ENCODE measurements at regions not wholly inside any gene's neighbourhood (a gene's known extent, or its start where the extent isn't known, plus 50 kb on each side); places are given as distances from the start of the nearest gene placed in this dataset.

GRCh38 chr2:120833127-120833675 lies 97.5 kb downstream of the GLI2 start:
- TF ChIP-seq POLR2A (IDR thresholded peaks at IDR 0.05): no peak
- no peak for TF ChIP-seq POLR2AphosphoS5 (IDR thresholded peaks at IDR 0.05)
- TF ChIP-seq CTCF (IDR thresholded peaks at IDR 0.05): no peak
- no peak for TF ChIP-seq EP300 (IDR thresholded peaks at IDR 0.05)
- intact Hi-C loops (cut with DNase I; ENCODE audit: low total_unique reads): no loop called here
- no peak overlapping the region for H3K27ac ChIP-seq
- H3K36me3 ChIP-seq: no peaks in the 10 kb centered on the region
- DNase-seq: no peak
- no peaks in the 10 kb centered on the region for H3K4me1 ChIP-seq
- H3K27me3 ChIP-seq: no peaks in the 10 kb centered on the region
- WGBS, 5 donors: 90 to 100% (median 96%) methylated on average over 3 of the region's 3 CpGs
- no peaks in the 10 kb centered on the region for H3K9me3 ChIP-seq
- H3K4me3 ChIP-seq: no peak overlapping the region

GRCh38 chr2:120834206-120834605 lies 98.5 kb downstream of the GLI2 start:
- no peak for DNase-seq
- Histone ChIP-seq H3K27me3 (no peaks in the 10 kb centered on the region), H3K36me3 (no peaks in the 10 kb centered on the region), H3K27ac (no peak overlapping the region), H3K4me1 (no peaks in the 10 kb centered on the region), H3K4me3 (no peak overlapping the region), H3K9me3 (no peaks in the 10 kb centered on the region)
- WGBS, 5 donors: 85 to 93% (median 89%) methylated on average over 3 of the region's 3 CpGs
- intact Hi-C loops (cut with DNase I; ENCODE audit: low total_unique reads): no loop called here
- no peak for TF ChIP-seq CTCF (IDR thresholded peaks at IDR 0.05)
- TF ChIP-seq POLR2AphosphoS5 (IDR thresholded peaks at IDR 0.05): no peak
- no peak for TF ChIP-seq POLR2A (IDR thresholded peaks at IDR 0.05)
- TF ChIP-seq EP300 (IDR thresholded peaks at IDR 0.05): no peak

- intact Hi-C loops (cut with DNase I; ENCODE audit: low total_unique reads): no loop called here
Observed at GRCh38 chr2:120836281-120836680, 100.6 kb downstream of the GLI2 start.

GRCh38 chr2:120840795-120841487 lies 105.3 kb downstream of the GLI2 start:
- 74 to 81% (median 78%) methylated on average over 13 of the region's 13 CpGs for WGBS, 5 donors
- H3K9me3 ChIP-seq: no peaks in the 10 kb centered on the region

More at GRCh38 chr2:120836281-120836680, 100.6 kb downstream of the GLI2 start:
- TF ChIP-seq POLR2AphosphoS5 (IDR thresholded peaks at IDR 0.05) (no peak), POLR2A (IDR thresholded peaks at IDR 0.05) (no peak), EP300 (IDR thresholded peaks at IDR 0.05) (no peak), CTCF (IDR thresholded peaks at IDR 0.05) (no peak)
- no peaks in the 10 kb centered on the region for H3K4me1 ChIP-seq
- WGBS, 5 donors: 85 to 93% (median 91%) methylated on average over 5 of the region's 5 CpGs
- H3K9me3 ChIP-seq: no peaks in the 10 kb centered on the region
- H3K4me3 ChIP-seq: no peak overlapping the region
- no peaks in the 10 kb centered on the region for H3K27me3 ChIP-seq
- no peaks in the 10 kb centered on the region for H3K36me3 ChIP-seq
- H3K27ac ChIP-seq: no peak overlapping the region
- no peak for DNase-seq

More at GRCh38 chr2:120840795-120841487, 105.3 kb downstream of the GLI2 start:
- no peaks in the 10 kb centered on the region for H3K4me1 ChIP-seq
- intact Hi-C loops (cut with DNase I; ENCODE audit: low total_unique reads): no loop called here
- TF ChIP-seq EP300 (IDR thresholded peaks at IDR 0.05): no peak
- no peak for TF ChIP-seq CTCF (IDR thresholded peaks at IDR 0.05)
- TF ChIP-seq POLR2A (IDR thresholded peaks at IDR 0.05): no peak
- TF ChIP-seq POLR2AphosphoS5 (IDR thresholded peaks at IDR 0.05): no peak
- H3K27ac ChIP-seq: no peak overlapping the region
- no peak overlapping the region for H3K4me3 ChIP-seq
- no peaks in the 10 kb centered on the region for H3K36me3 ChIP-seq
- no peak for DNase-seq
- peaks cover 0 to under 1% (median 0%) of the 10 kb centered on the region in 3 donors for H3K27me3 ChIP-seq

All from stomach (tissue), 8 donors.